B cell (primary cell): ENCODE measurements at regions not wholly inside any gene's neighbourhood (a gene's known extent, or its start where the extent isn't known, plus 50 kb on each side); places are given as distances from the start of the nearest gene placed in this dataset.

Source experiments
- ATAC-seq: fragments of 200-7000 bp; cut with Tn5 transposase; one replicate; pipeline ENCODE4 v1.10.0; 2021; ENCODE audit warnings: low read depth, mild to moderate bottlenecking, moderate number of reproducible peaks, moderate library complexity
- CTCF ChIA-PET: fragments of 350-600 bp; sonication (Branson Sonifier 250); formaldehyde crosslinking; loops from one replicate; lab custom pipeline; 2021; ENCODE audit warnings: antibody characterized with exemption, inconsistent platforms; lab: Charles Lee
- POLR2A ChIA-PET: fragments of 350-600 bp; sonication (Branson Sonifier 250); formaldehyde crosslinking; loops from one replicate; lab custom pipeline; 2021; ENCODE audit warnings: antibody characterized with exemption; lab: Charles Lee
- DNase-seq: peaks from one replicate; pipeline ENCODE4 v3.0.0; 2013
- H2AFZ ChIP-seq: 2 replicates; pipeline ENCODE4 v1.6.1; 2012; ENCODE audit warnings: mild to moderate bottlenecking, low read depth, low read length; ENCODE audit not compliant: insufficient read depth, poor library complexity, severe bottlenecking
- H3K27ac ChIP-seq, 2 donors: 1 replicate in 1 of 2; 2 replicates in 1 of 2; pipeline ENCODE4 v1.5.1; 2012 to 2013; ENCODE audit warnings: low read length in 2 of 2, mild to moderate bottlenecking in 2 of 2, moderate library complexity in 1 of 2
- H3K27me3 ChIP-seq, 4 experiments: fragments of 200-600 bp in 1 of 4; sonication (generic) in 1 of 4; replicated peaks in 1 of 4; 1 replicate in 2 of 4; 2 replicates in 2 of 4; pipeline versions ENCODE4 v1.6.1 to v1.7.0; 2013 to 2016; ENCODE audit warnings: low read length in 3 of 4, mild to moderate bottlenecking in 2 of 4, mixed read lengths in 1 of 4, moderate library complexity in 1 of 4; ENCODE audit not compliant: insufficient read depth in 4 of 4, control insufficient read depth in 3 of 4; ENCODE audit errors: control extremely low read depth in 1 of 4
- H3K36me3 ChIP-seq, 2 experiments: replicated peaks in 1 of 2; 1 replicate in 1 of 2; 2 replicates in 1 of 2; pipeline versions ENCODE4 v1.6.1 to v1.7.1; 2013; ENCODE audit warnings: low read length in 1 of 2; ENCODE audit not compliant: insufficient read depth in 2 of 2, control insufficient read depth in 1 of 2; ENCODE audit errors: control extremely low read depth in 1 of 2, extremely low read depth in 1 of 2
- H3K4me1 ChIP-seq, 2 donors: fragments of 200-600 bp in 1 of 2; sonication (generic) in 1 of 2; 1 replicate in 1 of 2; 2 replicates in 1 of 2; pipeline versions ENCODE4 v1.5.1 to v1.6.1; 2013 to 2017; ENCODE audit warnings: low read length in 2 of 2; ENCODE audit not compliant: control insufficient read depth in 2 of 2, insufficient read depth in 2 of 2
- H3K4me2 ChIP-seq: replicated peaks from 2 replicates; pipeline ENCODE3; 2012; ENCODE audit warnings: mild to moderate bottlenecking, low read depth, low read length; ENCODE audit not compliant: poor library complexity, severe bottlenecking
- H3K4me3 ChIP-seq, 5 experiments: fragments of 200-600 bp in 1 of 5; sonication (generic) in 1 of 5; 1 replicate in 3 of 5; 2 replicates in 2 of 5; pipeline versions ENCODE4 v1.5.1 to v1.7.0; 2011 to 2016; ENCODE audit warnings: low read length in 4 of 5, mild to moderate bottlenecking in 4 of 5, low read depth in 2 of 5, control low read depth in 1 of 5, moderate library complexity in 1 of 5; ENCODE audit not compliant: insufficient read depth in 1 of 5; ENCODE audit errors: control extremely low read depth in 1 of 5, extremely low read depth in 1 of 5
- H3K79me2 ChIP-seq: fragments of 200-600 bp; sonication (generic); one replicate; pipeline ENCODE4 v1.6.0; 2016; ENCODE audit warnings: low read length; ENCODE audit not compliant: control insufficient read depth, insufficient read depth
- H3K9ac ChIP-seq: fragments of 200-600 bp; sonication (generic); 2 replicates; pipeline ENCODE4 v1.6.1; 2017; ENCODE audit warnings: mild to moderate bottlenecking, low read length, moderate library complexity
- H3K9me3 ChIP-seq, 3 donors: one replicate each; pipeline versions ENCODE4 v1.6.1 to v1.7.1; 2013; ENCODE audit warnings: low read length in 2 of 3; ENCODE audit not compliant: control insufficient read depth in 2 of 3, insufficient read depth in 1 of 3; ENCODE audit errors: control extremely low read depth in 1 of 3
- H4K20me1 ChIP-seq: 2 replicates; pipeline ENCODE4 v1.6.0; 2012; ENCODE audit warnings: mild to moderate bottlenecking, low read length; ENCODE audit not compliant: insufficient read depth, control insufficient read depth, poor library complexity, severe bottlenecking
- H3K27ac Mint-ChIP-seq: one replicate; pipeline ENCODE4 v1.8.0; 2021; ENCODE audit warnings: mixed read lengths
- H3K27me3 Mint-ChIP-seq: one replicate; pipeline ENCODE4 v1.8.0; 2021; ENCODE audit warnings: mixed read lengths
- H3K4me1 Mint-ChIP-seq: one replicate; pipeline ENCODE4 v1.8.0; 2021; ENCODE audit warnings: mixed read lengths
- H3K4me3 Mint-ChIP-seq: one replicate; pipeline ENCODE4 v1.8.0; 2021; ENCODE audit warnings: mixed read lengths
- H3K9me3 Mint-ChIP-seq: one replicate; pipeline ENCODE4 v1.8.0; 2022; ENCODE audit warnings: mixed read lengths; ENCODE audit not compliant: insufficient read depth
- CTCF ChIP-seq: fragments of 200-600 bp; IDR thresholded peaks from one replicate; pipeline ENCODE4 v1.8.0; 2022; ENCODE audit warnings: antibody characterized with exemption, mild to moderate bottlenecking
- EZH2 ChIP-seq: IDR thresholded peaks from 2 replicates; pipeline ENCODE4 v1.6.1; 2012; ENCODE audit warnings: borderline replicate concordance, low read depth, mild to moderate bottlenecking, moderate library complexity, low read length; ENCODE audit not compliant: insufficient read depth, poor library complexity, severe bottlenecking
- WGBS: methylation state at CpG from one replicate; pipeline ENCODE4 v1.1.5; 2013; ENCODE audit warnings: missing lambda C conversion rate; ENCODE audit not compliant: insufficient coverage; 5-methylcytosine and 5-hydroxymethylcytosine counted together
- intact Hi-C: fragments of 100-400 bp; cut with micrococcal nuclease; formaldehyde crosslinking; loops from one replicate; pipeline ENCODE4 v1.10.0; 2022

- H3K9ac ChIP-seq, result no peak overlapping the region
- intact Hi-C loops, result no loop called here
- no peak overlapping the region for H3K4me3 Mint-ChIP-seq
- H3K36me3 ChIP-seq, result no peaks in the 10 kb centered on the region
- H3K9me3 ChIP-seq, result peaks cover 0 to 5% (median 0%) of the 10 kb centered on the region in 3 donors
- no peak overlapping the region for H3K27ac Mint-ChIP-seq
- H3K4me1 Mint-ChIP-seq, result no peaks in the 10 kb centered on the region
- 100% methylated on average over 1 of the region's 1 CpG for WGBS
- no peak overlapping the region for H2AFZ ChIP-seq
- no peak for DNase-seq
- no peaks in the 10 kb centered on the region for H3K4me1 ChIP-seq
- TF ChIP-seq CTCF, result no peak
- no peak for TF ChIP-seq EZH2
- ATAC-seq, result no peak
- H3K9me3 Mint-ChIP-seq, result peaks cover 4% of the 10 kb centered on the region
- ChIA-PET CTCF (interaction anchor here (1.1 kb wide), 1 partner anchor 10 kb away, joined by 4 read pairs; no protein-coding TSS in a partner anchor), POLR2A (no interaction called here)
- H3K79me2 ChIP-seq, result no peaks in the 10 kb centered on the region
- no peak overlapping the region for H3K27ac ChIP-seq
- H3K4me2 ChIP-seq, result no peak overlapping the region
- H3K27me3 Mint-ChIP-seq, result peaks cover 16% of the 10 kb centered on the region
- H4K20me1 ChIP-seq, result no peaks in the 10 kb centered on the region
- H3K27me3 ChIP-seq, result no peaks in the 10 kb centered on the region
- H3K4me3 ChIP-seq, result no peak overlapping the region
These were observed 343.1 kb upstream of the DUSP10 start for GRCh38 chr1:222084996-222085395.

- intact Hi-C loops, result no loop called here
- H3K4me1 Mint-ChIP-seq, result no peaks in the 10 kb centered on the region
- CTCF ChIA-PET, result no interaction called here
These were observed 342.2 kb upstream of the DUSP10 start for GRCh38 chr1:222084048-222084447.

More at GRCh38 chr1:222084048-222084447, 342.2 kb upstream of the DUSP10 start:
- Histone ChIP-seq H3K79me2 (no peaks in the 10 kb centered on the region), H4K20me1 (no peaks in the 10 kb centered on the region), H3K9me3 (peaks cover 0 to 5% (median 0%) of the 10 kb centered on the region in 3 donors), H2AFZ (no peak overlapping the region), H3K9ac (no peak overlapping the region), H3K4me3 (no peak overlapping the region), H3K4me1 (no peaks in the 10 kb centered on the region), H3K4me2 (no peak overlapping the region), H3K27me3 (no peaks in the 10 kb centered on the region), H3K36me3 (no peaks in the 10 kb centered on the region), H3K27ac (no peak overlapping the region)
- Mint-ChIP-seq H3K27me3 (peaks cover 16% of the 10 kb centered on the region), H3K4me3 (no peak overlapping the region), H3K9me3 (peaks cover 4% of the 10 kb centered on the region), H3K27ac (no peak overlapping the region)
- no peak for DNase-seq
- POLR2A ChIA-PET, result no interaction called here
- ATAC-seq, result no peak
- TF ChIP-seq CTCF (no peak), EZH2 (no peak)
